ENCODE measurements at regions not wholly inside any gene's neighbourhood (a gene's known extent, or its start where the extent isn't known, plus 50 kb on each side); places are given as distances from the start of the nearest gene placed in this dataset.
A peak's percentile ranks its signal among the peaks of the same experiment; 100 is the strongest.

- H3K4ac ChIP-seq (ENCODE audit: low read depth, low read length): no peak overlapping the region
- no peak overlapping the region for H3K27ac ChIP-seq (ENCODE audit: low read depth, low read length)
- no peaks in the 10 kb centered on the region for H3K27me3 ChIP-seq (ENCODE audit: insufficient read depth, low read length, poor library complexity)
- H3K4me2 ChIP-seq (ENCODE audit: low read length): no peak overlapping the region
- no peaks in the 10 kb centered on the region for H3K4me1 ChIP-seq (ENCODE audit: control insufficient read depth, low read depth, low read length)
- H3K79me1 ChIP-seq (ENCODE audit: low read length): no peaks in the 10 kb centered on the region
- H3K36me3 ChIP-seq (ENCODE audit: control insufficient read depth, insufficient read depth, low read length): no peaks in the 10 kb centered on the region
- no peak overlapping the region for H4K8ac ChIP-seq (ENCODE audit: low read depth, low read length)
- H4K5ac ChIP-seq (ENCODE audit: low read length): no peak overlapping the region
- H2BK120ac ChIP-seq (ENCODE audit: low read depth, low read length): no peak overlapping the region
- WGBS (ENCODE audit: extremely low coverage, insufficient coverage, low lambda C conversion rate): no CpG with 5 or more reads among the region's 14 CpGs
- H3K56ac ChIP-seq (ENCODE audit: low read length): peak overlapping the region; percentile 61
- no peaks in the 10 kb centered on the region for H3K79me2 ChIP-seq (ENCODE audit: control insufficient read depth, insufficient read depth, low read length)
- peak overlapping the region; percentile 27 for H2BK5ac ChIP-seq (ENCODE audit: low read length)
- H3K23ac ChIP-seq (ENCODE audit: low read length): no peak overlapping the region
- H3K18ac ChIP-seq (ENCODE audit: low read length): peak overlapping the region; percentile 52
- H2AK5ac ChIP-seq (ENCODE audit: low read length): no peak overlapping the region
- no peak for DNase-seq
- H3K4me3 ChIP-seq (ENCODE audit: low read length): no peak overlapping the region
- H2BK15ac ChIP-seq (replicated peaks; ENCODE audit: low read depth): no peak overlapping the region
- H3K9ac ChIP-seq (ENCODE audit: low read length): no peak overlapping the region
Measured at GRCh38 chr3:150140614-150141321, 170.1 kb upstream of the PFN2 start.

GRCh38 chr3:150138824-150139223, 168.1 kb upstream of the PFN2 start:
- H3K4ac ChIP-seq (ENCODE audit: low read depth, low read length): no peak overlapping the region
- no peak overlapping the region for H3K56ac ChIP-seq (ENCODE audit: low read length)
- H3K4me2 ChIP-seq (ENCODE audit: low read length): no peak overlapping the region
- H3K27ac ChIP-seq (ENCODE audit: low read depth, low read length): no peak overlapping the region
- no peak overlapping the region for H4K8ac ChIP-seq (ENCODE audit: low read depth, low read length)
- H2BK120ac ChIP-seq (ENCODE audit: low read depth, low read length): no peak overlapping the region
- no peak overlapping the region for H3K18ac ChIP-seq (ENCODE audit: low read length)
- no peak overlapping the region for H2BK5ac ChIP-seq (ENCODE audit: low read length)
- no peak overlapping the region for H2AK5ac ChIP-seq (ENCODE audit: low read length)
- H3K4me3 ChIP-seq (ENCODE audit: low read length): no peak overlapping the region
- no peak overlapping the region for H3K23ac ChIP-seq (ENCODE audit: low read length)
- no peak overlapping the region for H4K5ac ChIP-seq (ENCODE audit: low read length)
- H3K4me1 ChIP-seq (ENCODE audit: control insufficient read depth, low read depth, low read length): no peaks in the 10 kb centered on the region
- no peaks in the 10 kb centered on the region for H3K79me2 ChIP-seq (ENCODE audit: control insufficient read depth, insufficient read depth, low read length)
- no peak overlapping the region for H2BK15ac ChIP-seq (replicated peaks; ENCODE audit: low read depth)
- H3K36me3 ChIP-seq (ENCODE audit: control insufficient read depth, insufficient read depth, low read length): no peaks in the 10 kb centered on the region
- no peak overlapping the region for H3K9ac ChIP-seq (ENCODE audit: low read length)
- no peaks in the 10 kb centered on the region for H3K79me1 ChIP-seq (ENCODE audit: low read length)
- H3K27me3 ChIP-seq (ENCODE audit: insufficient read depth, low read length, poor library complexity): no peaks in the 10 kb centered on the region
- WGBS (ENCODE audit: extremely low coverage, insufficient coverage, low lambda C conversion rate): no CpG with 5 or more reads among the region's 3 CpGs
- DNase-seq: no peak

DNA sequence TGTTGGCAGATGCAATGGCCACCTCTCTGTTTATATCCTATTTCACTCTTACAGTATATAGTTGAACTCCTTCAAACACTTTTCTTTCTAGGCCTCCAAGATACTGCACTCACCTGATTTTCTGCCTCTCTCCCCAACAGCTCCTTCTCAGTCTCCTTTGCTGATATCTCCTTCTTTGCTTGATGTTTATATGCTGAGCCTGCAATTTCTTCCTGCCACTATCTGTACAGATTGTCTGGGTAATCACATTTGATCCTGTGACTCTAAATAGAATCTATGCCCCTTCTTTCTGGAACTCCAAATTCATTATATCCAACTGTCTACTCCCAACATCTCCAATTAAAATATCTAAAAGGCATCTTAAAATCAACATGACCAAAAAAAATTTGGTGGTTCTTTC, 165.5 kb upstream of the PFN2 start:
- Histone ChIP-seq H3K23ac (ENCODE audit: low read length) (no peak overlapping the region), H3K18ac (ENCODE audit: low read length) (no peak overlapping the region), H3K27ac (ENCODE audit: low read depth, low read length) (no peak overlapping the region), H4K5ac (ENCODE audit: low read length) (no peak overlapping the region), H3K56ac (ENCODE audit: low read length) (no peak overlapping the region), H4K8ac (ENCODE audit: low read depth, low read length) (no peak overlapping the region), H3K27me3 (ENCODE audit: insufficient read depth, low read length, poor library complexity) (no peaks in the 10 kb centered on the region), H2AK5ac (ENCODE audit: low read length) (no peak overlapping the region), H3K79me2 (ENCODE audit: control insufficient read depth, insufficient read depth, low read length) (no peaks in the 10 kb centered on the region), H2BK120ac (ENCODE audit: low read depth, low read length) (no peak overlapping the region), H2BK15ac (replicated peaks; ENCODE audit: low read depth) (no peak overlapping the region), H2BK5ac (ENCODE audit: low read length) (no peak overlapping the region), H3K4me2 (ENCODE audit: low read length) (no peak overlapping the region), H3K4me3 (ENCODE audit: low read length) (no peak overlapping the region), H3K36me3 (ENCODE audit: control insufficient read depth, insufficient read depth, low read length) (no peaks in the 10 kb centered on the region), H3K4me1 (ENCODE audit: control insufficient read depth, low read depth, low read length) (peaks cover 3% of the 10 kb centered on the region), H3K4ac (ENCODE audit: low read depth, low read length) (no peak overlapping the region), H3K79me1 (ENCODE audit: low read length) (no peaks in the 10 kb centered on the region), H3K9ac (ENCODE audit: low read length) (no peak overlapping the region)
- DNase-seq: no peak

GRCh38 chr3:150135287-150135721, 164.6 kb upstream of the PFN2 start:
- H3K23ac ChIP-seq (ENCODE audit: low read length): no peak overlapping the region
- H3K4me1 ChIP-seq (ENCODE audit: control insufficient read depth, low read depth, low read length): peaks cover 8% of the 10 kb centered on the region
- H3K4ac ChIP-seq (ENCODE audit: low read depth, low read length): no peak overlapping the region
- no peak overlapping the region for H2BK5ac ChIP-seq (ENCODE audit: low read length)
- H3K4me3 ChIP-seq (ENCODE audit: low read length): no peak overlapping the region
- H3K9ac ChIP-seq (ENCODE audit: low read length): no peak overlapping the region
- H2BK15ac ChIP-seq (replicated peaks; ENCODE audit: low read depth): no peak overlapping the region
- no peaks in the 10 kb centered on the region for H3K27me3 ChIP-seq (ENCODE audit: insufficient read depth, low read length, poor library complexity)
- H2BK120ac ChIP-seq (ENCODE audit: low read depth, low read length): no peak overlapping the region
- DNase-seq: peak; percentile 59
- H4K8ac ChIP-seq (ENCODE audit: low read depth, low read length): no peak overlapping the region
- H3K79me2 ChIP-seq (ENCODE audit: control insufficient read depth, insufficient read depth, low read length): no peaks in the 10 kb centered on the region
- H3K18ac ChIP-seq (ENCODE audit: low read length): no peak overlapping the region
- WGBS (ENCODE audit: extremely low coverage, insufficient coverage, low lambda C conversion rate): no CpG with 5 or more reads among the region's 1 CpG
- no peaks in the 10 kb centered on the region for H3K36me3 ChIP-seq (ENCODE audit: control insufficient read depth, insufficient read depth, low read length)
- no peak overlapping the region for H3K27ac ChIP-seq (ENCODE audit: low read depth, low read length)
- H2AK5ac ChIP-seq (ENCODE audit: low read length): no peak overlapping the region
- no peak overlapping the region for H3K4me2 ChIP-seq (ENCODE audit: low read length)
- H3K56ac ChIP-seq (ENCODE audit: low read length): no peak overlapping the region
- H3K79me1 ChIP-seq (ENCODE audit: low read length): no peaks in the 10 kb centered on the region
- no peak overlapping the region for H4K5ac ChIP-seq (ENCODE audit: low read length)

GRCh38 chr3:150133293-150133692, 162.6 kb upstream of the PFN2 start:
- no peaks in the 10 kb centered on the region for H3K79me2 ChIP-seq (ENCODE audit: control insufficient read depth, insufficient read depth, low read length)
- H2BK5ac ChIP-seq (ENCODE audit: low read length): no peak overlapping the region
- no peak overlapping the region for H3K27ac ChIP-seq (ENCODE audit: low read depth, low read length)
- H3K79me1 ChIP-seq (ENCODE audit: low read length): no peaks in the 10 kb centered on the region
- no peak overlapping the region for H2BK15ac ChIP-seq (replicated peaks; ENCODE audit: low read depth)
- no peak overlapping the region for H3K9ac ChIP-seq (ENCODE audit: low read length)
- H3K56ac ChIP-seq (ENCODE audit: low read length): no peak overlapping the region
- H2AK5ac ChIP-seq (ENCODE audit: low read length): no peak overlapping the region
- no peak for DNase-seq
- H2BK120ac ChIP-seq (ENCODE audit: low read depth, low read length): no peak overlapping the region
- WGBS (ENCODE audit: extremely low coverage, insufficient coverage, low lambda C conversion rate): no CpG with 5 or more reads among the region's 2 CpGs
- no peak overlapping the region for H3K4me2 ChIP-seq (ENCODE audit: low read length)
- H3K36me3 ChIP-seq (ENCODE audit: control insufficient read depth, insufficient read depth, low read length): no peaks in the 10 kb centered on the region
- no peak overlapping the region for H4K5ac ChIP-seq (ENCODE audit: low read length)
- no peak overlapping the region for H3K18ac ChIP-seq (ENCODE audit: low read length)
- no peak overlapping the region for H3K23ac ChIP-seq (ENCODE audit: low read length)
- H3K27me3 ChIP-seq (ENCODE audit: insufficient read depth, low read length, poor library complexity): no peaks in the 10 kb centered on the region
- no peak overlapping the region for H3K4ac ChIP-seq (ENCODE audit: low read depth, low read length)
- H3K4me3 ChIP-seq (ENCODE audit: low read length): no peak overlapping the region
- H4K8ac ChIP-seq (ENCODE audit: low read depth, low read length): no peak overlapping the region
- peaks cover 13% of the 10 kb centered on the region for H3K4me1 ChIP-seq (ENCODE audit: control insufficient read depth, low read depth, low read length)

Data from mesendoderm (in vitro differentiated cells).